ENCODE measurements at regions not wholly inside any gene's neighbourhood (a gene's known extent, or its start where the extent isn't known, plus 50 kb on each side); places are given as distances from the start of the nearest gene placed in this dataset.
A peak's percentile ranks its signal among the peaks of the same experiment; 100 is the strongest.

- Histone ChIP-seq H3K4me3 (ENCODE audit: low read length) (no peak overlapping the region), H3K36me3 (ENCODE audit: control insufficient read depth, insufficient read depth, low read length, severe bottlenecking) (no peaks in the 10 kb centered on the region), H3K27me3 (replicated peaks; ENCODE audit: control insufficient read depth, insufficient read depth, low read length) (no peaks in the 10 kb centered on the region), H3K9ac (ENCODE audit: low read length) (no peak overlapping the region), H3K9me3 (ENCODE audit: control insufficient read depth, low read length) (no peaks in the 10 kb centered on the region), H3K4me1 (ENCODE audit: control insufficient read depth, insufficient read depth, low read length) (no peaks in the 10 kb centered on the region)
- no peak for DNase-seq (ENCODE audit: low read depth)
These were observed 732.0 kb upstream of the KIF2B start for GRCh38 chr17:53090770-53091169.

GRCh38 chr17:53088481-53088880 is 734.2 kb upstream of the KIF2B start:
- Histone ChIP-seq H3K4me3 (ENCODE audit: low read length) (no peak overlapping the region), H3K9ac (ENCODE audit: low read length) (no peak overlapping the region), H3K4me1 (ENCODE audit: control insufficient read depth, insufficient read depth, low read length) (no peaks in the 10 kb centered on the region), H3K27me3 (replicated peaks; ENCODE audit: control insufficient read depth, insufficient read depth, low read length) (no peaks in the 10 kb centered on the region), H3K9me3 (ENCODE audit: control insufficient read depth, low read length) (no peaks in the 10 kb centered on the region), H3K36me3 (ENCODE audit: control insufficient read depth, insufficient read depth, low read length, severe bottlenecking) (no peaks in the 10 kb centered on the region)
- DNase-seq (ENCODE audit: low read depth) = no peak

GRCh38 chr17:53061446-53061845 is 761.3 kb upstream of the KIF2B start:
- Histone ChIP-seq H3K9ac (ENCODE audit: low read length) (no peak overlapping the region), H3K4me3 (ENCODE audit: low read length) (no peak overlapping the region), H3K36me3 (ENCODE audit: control insufficient read depth, insufficient read depth, low read length, severe bottlenecking) (no peaks in the 10 kb centered on the region), H3K9me3 (ENCODE audit: control insufficient read depth, low read length) (peaks cover 13% of the 10 kb centered on the region), H3K4me1 (ENCODE audit: control insufficient read depth, insufficient read depth, low read length) (no peaks in the 10 kb centered on the region), H3K27me3 (replicated peaks; ENCODE audit: control insufficient read depth, insufficient read depth, low read length) (no peaks in the 10 kb centered on the region)
- no peak for DNase-seq (ENCODE audit: low read depth)

GRCh38 chr17:53058031-53058430 is 764.7 kb upstream of the KIF2B start:
- no peak overlapping the region for H3K4me3 ChIP-seq (ENCODE audit: low read length)
- H3K9ac ChIP-seq (ENCODE audit: low read length) = no peak overlapping the region
- no peaks in the 10 kb centered on the region for H3K27me3 ChIP-seq (replicated peaks; ENCODE audit: control insufficient read depth, insufficient read depth, low read length)
- no peaks in the 10 kb centered on the region for H3K36me3 ChIP-seq (ENCODE audit: control insufficient read depth, insufficient read depth, low read length, severe bottlenecking)
- no peak for DNase-seq (ENCODE audit: low read depth)
- peaks cover 13% of the 10 kb centered on the region for H3K9me3 ChIP-seq (ENCODE audit: control insufficient read depth, low read length)
- no peaks in the 10 kb centered on the region for H3K4me1 ChIP-seq (ENCODE audit: control insufficient read depth, insufficient read depth, low read length)

- peaks cover 22% of the 10 kb centered on the region for H3K9me3 ChIP-seq (ENCODE audit: control insufficient read depth, low read length)
These were observed 775.9 kb upstream of the KIF2B start for GRCh38 chr17:53046781-53047180.

GRCh38 chr17:53039981-53040380 is 782.7 kb upstream of the KIF2B start:
- Histone ChIP-seq H3K27me3 (replicated peaks; ENCODE audit: control insufficient read depth, insufficient read depth, low read length) (no peaks in the 10 kb centered on the region), H3K9ac (ENCODE audit: low read length) (no peak overlapping the region), H3K4me1 (ENCODE audit: control insufficient read depth, insufficient read depth, low read length) (no peaks in the 10 kb centered on the region), H3K9me3 (ENCODE audit: control insufficient read depth, low read length) (peaks cover 11% of the 10 kb centered on the region), H3K36me3 (ENCODE audit: control insufficient read depth, insufficient read depth, low read length, severe bottlenecking) (no peaks in the 10 kb centered on the region), H3K4me3 (ENCODE audit: low read length) (no peak overlapping the region)
- DNase-seq (ENCODE audit: low read depth) = no peak

More at GRCh38 chr17:53046781-53047180, 775.9 kb upstream of the KIF2B start:
- Histone ChIP-seq H3K27me3 (replicated peaks; ENCODE audit: control insufficient read depth, insufficient read depth, low read length) (no peaks in the 10 kb centered on the region), H3K36me3 (ENCODE audit: control insufficient read depth, insufficient read depth, low read length, severe bottlenecking) (no peaks in the 10 kb centered on the region), H3K9ac (ENCODE audit: low read length) (no peak overlapping the region), H3K4me3 (ENCODE audit: low read length) (no peak overlapping the region), H3K4me1 (ENCODE audit: control insufficient read depth, insufficient read depth, low read length) (no peaks in the 10 kb centered on the region)
- no peak for DNase-seq (ENCODE audit: low read depth)

GRCh38 chr17:53033297-53033696 is 789.4 kb upstream of the KIF2B start:
- Histone ChIP-seq H3K4me1 (ENCODE audit: control insufficient read depth, insufficient read depth, low read length) (no peaks in the 10 kb centered on the region), H3K9me3 (ENCODE audit: control insufficient read depth, low read length) (peaks cover 5% of the 10 kb centered on the region), H3K27me3 (replicated peaks; ENCODE audit: control insufficient read depth, insufficient read depth, low read length) (no peaks in the 10 kb centered on the region), H3K9ac (ENCODE audit: low read length) (no peak overlapping the region), H3K4me3 (ENCODE audit: low read length) (no peak overlapping the region), H3K36me3 (ENCODE audit: control insufficient read depth, insufficient read depth, low read length, severe bottlenecking) (no peaks in the 10 kb centered on the region)
- no peak for DNase-seq (ENCODE audit: low read depth)

GRCh38 chr17:53032861-53033271 is 789.9 kb upstream of the KIF2B start:
- peaks cover 5% of the 10 kb centered on the region for H3K9me3 ChIP-seq (ENCODE audit: control insufficient read depth, low read length)
- no peaks in the 10 kb centered on the region for H3K36me3 ChIP-seq (ENCODE audit: control insufficient read depth, insufficient read depth, low read length, severe bottlenecking)
- H3K4me1 ChIP-seq (ENCODE audit: control insufficient read depth, insufficient read depth, low read length) = no peaks in the 10 kb centered on the region
- peak; percentile 0 for DNase-seq (ENCODE audit: low read depth)
- no peak overlapping the region for H3K9ac ChIP-seq (ENCODE audit: low read length)
- H3K27me3 ChIP-seq (replicated peaks; ENCODE audit: control insufficient read depth, insufficient read depth, low read length) = no peaks in the 10 kb centered on the region
- no peak overlapping the region for H3K4me3 ChIP-seq (ENCODE audit: low read length)

- H3K4me1 ChIP-seq (ENCODE audit: control insufficient read depth, insufficient read depth, low read length) = no peaks in the 10 kb centered on the region
- H3K36me3 ChIP-seq (ENCODE audit: control insufficient read depth, insufficient read depth, low read length, severe bottlenecking) = no peaks in the 10 kb centered on the region
- no peaks in the 10 kb centered on the region for H3K9me3 ChIP-seq (ENCODE audit: control insufficient read depth, low read length)
- H3K9ac ChIP-seq (ENCODE audit: low read length) = no peak overlapping the region
- H3K4me3 ChIP-seq (ENCODE audit: low read length) = no peak overlapping the region
- DNase-seq (ENCODE audit: low read depth) = no peak
- H3K27me3 ChIP-seq (replicated peaks; ENCODE audit: control insufficient read depth, insufficient read depth, low read length) = no peaks in the 10 kb centered on the region
These were observed 805.5 kb upstream of the KIF2B start for GRCh38 chr17:53017227-53017626.

GRCh38 chr17:53016085-53016484 is 806.6 kb upstream of the KIF2B start:
- Histone ChIP-seq H3K4me1 (ENCODE audit: control insufficient read depth, insufficient read depth, low read length) (no peaks in the 10 kb centered on the region), H3K36me3 (ENCODE audit: control insufficient read depth, insufficient read depth, low read length, severe bottlenecking) (no peaks in the 10 kb centered on the region), H3K9ac (ENCODE audit: low read length) (no peak overlapping the region), H3K9me3 (ENCODE audit: control insufficient read depth, low read length) (no peaks in the 10 kb centered on the region), H3K27me3 (replicated peaks; ENCODE audit: control insufficient read depth, insufficient read depth, low read length) (no peaks in the 10 kb centered on the region), H3K4me3 (ENCODE audit: low read length) (no peak overlapping the region)
- DNase-seq (ENCODE audit: low read depth) = no peak

- Histone ChIP-seq H3K9me3 (ENCODE audit: control insufficient read depth, low read length) (no peaks in the 10 kb centered on the region), H3K36me3 (ENCODE audit: control insufficient read depth, insufficient read depth, low read length, severe bottlenecking) (no peaks in the 10 kb centered on the region), H3K4me1 (ENCODE audit: control insufficient read depth, insufficient read depth, low read length) (no peaks in the 10 kb centered on the region), H3K27me3 (replicated peaks; ENCODE audit: control insufficient read depth, insufficient read depth, low read length) (no peaks in the 10 kb centered on the region), H3K4me3 (ENCODE audit: low read length) (no peak overlapping the region), H3K9ac (ENCODE audit: low read length) (no peak overlapping the region)
- DNase-seq (ENCODE audit: low read depth) = no peak
These were observed 810.4 kb upstream of the KIF2B start for GRCh38 chr17:53012364-53012763.

- no peak overlapping the region for H3K9ac ChIP-seq (ENCODE audit: low read length)
- no peaks in the 10 kb centered on the region for H3K9me3 ChIP-seq (ENCODE audit: control insufficient read depth, low read length)
- no peak for DNase-seq (ENCODE audit: low read depth)
- no peaks in the 10 kb centered on the region for H3K36me3 ChIP-seq (ENCODE audit: control insufficient read depth, insufficient read depth, low read length, severe bottlenecking)
- no peak overlapping the region for H3K4me3 ChIP-seq (ENCODE audit: low read length)
- H3K27me3 ChIP-seq (replicated peaks; ENCODE audit: control insufficient read depth, insufficient read depth, low read length) = no peaks in the 10 kb centered on the region
- H3K4me1 ChIP-seq (ENCODE audit: control insufficient read depth, insufficient read depth, low read length) = no peaks in the 10 kb centered on the region
These were observed 816.7 kb upstream of the KIF2B start for GRCh38 chr17:53006006-53006405.
